ENCODE measurements at regions not wholly inside any gene's neighbourhood (a gene's known extent, or its start where the extent isn't known, plus 50 kb on each side); places are given as distances from the start of the nearest gene placed in this dataset.

DNA sequence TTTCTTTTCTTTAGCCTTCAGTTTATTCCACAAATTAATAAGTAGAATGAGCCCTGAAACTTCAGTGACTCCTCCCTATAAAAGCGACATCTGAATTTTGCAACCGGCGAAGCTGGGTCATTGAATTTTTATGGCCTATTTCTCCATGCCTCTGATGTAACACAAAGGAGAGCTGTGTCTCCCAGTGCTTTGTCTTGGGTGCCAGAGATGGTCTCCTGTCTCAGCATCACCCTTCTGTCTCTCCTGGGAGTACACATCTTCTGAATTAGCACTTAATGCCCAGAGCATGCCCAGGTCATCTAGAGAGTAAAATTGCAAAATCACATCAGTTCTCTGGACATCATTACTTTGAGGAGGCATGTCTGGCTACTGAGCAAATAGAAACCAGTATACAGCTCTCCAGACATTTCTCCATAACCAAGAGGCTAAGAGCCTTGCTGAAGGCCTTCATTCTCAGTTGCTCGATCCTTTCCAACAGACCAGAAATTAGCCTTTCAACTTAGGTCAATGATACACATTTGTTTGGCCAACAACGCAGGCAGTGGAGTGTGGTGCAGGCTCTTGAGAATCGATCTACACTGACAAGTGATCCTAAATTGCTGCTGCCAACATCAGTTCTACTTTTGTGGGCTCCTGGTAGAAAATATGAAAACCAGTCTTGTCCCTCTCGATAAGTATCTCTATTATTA lies 176.0 kb upstream of the FOXQ1 start:
- Mint-ChIP-seq H3K27ac (no peak overlapping the region), H3K9me3 (ENCODE audit: insufficient read depth) (no peaks in the 10 kb centered on the region), H3K4me3 (no peak overlapping the region), H3K27me3 (ENCODE audit: low read depth) (peaks cover 3% of the 10 kb centered on the region), H3K4me1 (ENCODE audit: low read depth) (no peaks in the 10 kb centered on the region), H3K36me3 (ENCODE audit: low read depth) (no peaks in the 10 kb centered on the region)
- ATAC-seq (no peak), DNase-seq (no peak)
- POLR2A ChIA-PET = no interaction called here
- CTCF ChIA-PET = no interaction called here

GRCh38 chr6:1131285-1132079 lies 180.4 kb upstream of the FOXQ1 start:
- CTCF ChIA-PET = no interaction called here

GRCh38 chr6:1130709-1131108 lies 181.2 kb upstream of the FOXQ1 start:
- Mint-ChIP-seq H3K9me3 (ENCODE audit: insufficient read depth) (no peaks in the 10 kb centered on the region), H3K4me3 (no peak overlapping the region), H3K36me3 (ENCODE audit: low read depth) (no peaks in the 10 kb centered on the region), H3K4me1 (ENCODE audit: low read depth) (no peaks in the 10 kb centered on the region), H3K27ac (no peak overlapping the region), H3K27me3 (ENCODE audit: low read depth) (peaks cover 2% of the 10 kb centered on the region)
- ChIA-PET POLR2A (no interaction called here), CTCF (no interaction called here)
- ATAC-seq (no peak), DNase-seq (no peak)

More at GRCh38 chr6:1131285-1132079, 180.4 kb upstream of the FOXQ1 start:
- Mint-ChIP-seq H3K36me3 (ENCODE audit: low read depth) (no peaks in the 10 kb centered on the region), H3K4me1 (ENCODE audit: low read depth) (no peaks in the 10 kb centered on the region), H3K27ac (no peak overlapping the region), H3K4me3 (no peak overlapping the region), H3K27me3 (ENCODE audit: low read depth) (peaks cover 2% of the 10 kb centered on the region), H3K9me3 (ENCODE audit: insufficient read depth) (no peaks in the 10 kb centered on the region)
- DNase-seq (no peak), ATAC-seq (no peak)
- POLR2A ChIA-PET = no interaction called here

- POLR2A ChIA-PET = no interaction called here
- Mint-ChIP-seq H3K4me1 (ENCODE audit: low read depth) (no peaks in the 10 kb centered on the region), H3K9me3 (ENCODE audit: insufficient read depth) (no peaks in the 10 kb centered on the region)
Measured at GRCh38 chr6:1129131-1129530, 182.8 kb upstream of the FOXQ1 start.

DNA sequence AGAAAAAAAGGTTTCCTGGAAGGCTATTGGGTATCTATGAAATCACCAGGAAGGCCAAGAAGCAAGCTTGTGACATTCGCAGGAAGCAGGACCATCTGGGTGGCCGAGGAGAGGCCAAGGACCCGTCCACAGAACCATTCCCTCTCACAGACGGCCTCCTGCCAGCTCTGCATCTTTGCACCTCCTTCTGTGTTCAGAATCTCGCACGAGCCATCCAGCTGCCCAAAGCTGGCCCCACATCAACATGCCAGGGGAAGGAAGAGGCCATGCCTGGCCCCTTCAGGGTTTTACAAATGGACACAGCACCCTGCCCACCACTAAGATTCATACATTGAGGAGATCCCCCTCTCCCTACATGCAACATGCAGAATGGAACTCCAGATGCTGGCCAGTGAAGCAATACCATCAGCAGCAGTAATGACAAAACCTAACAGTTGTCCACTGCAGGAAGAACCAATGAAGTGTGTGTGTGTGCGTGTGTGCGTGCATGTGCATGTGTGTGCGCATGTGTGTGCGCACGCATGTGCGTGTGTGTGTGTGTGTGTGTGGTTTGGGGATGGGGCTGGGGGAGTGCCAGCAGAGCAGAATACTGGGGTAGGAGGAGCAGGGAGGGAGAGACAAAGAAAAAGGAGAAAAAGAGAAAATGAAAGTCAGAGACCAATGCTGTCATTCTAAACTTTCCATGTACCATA lies 184.2 kb upstream of the FOXQ1 start:
- no peaks in the 10 kb centered on the region for H3K36me3 Mint-ChIP-seq (ENCODE audit: low read depth)
- DNase-seq (no peak), ATAC-seq (no peak)
- no peak overlapping the region for H3K4me3 Mint-ChIP-seq
- H3K9me3 Mint-ChIP-seq (ENCODE audit: insufficient read depth) = no peaks in the 10 kb centered on the region
- POLR2A ChIA-PET = no interaction called here
- H3K27me3 Mint-ChIP-seq (ENCODE audit: low read depth) = no peaks in the 10 kb centered on the region
- H3K4me1 Mint-ChIP-seq (ENCODE audit: low read depth) = no peaks in the 10 kb centered on the region
- CTCF ChIA-PET = no interaction called here
- no peak overlapping the region for H3K27ac Mint-ChIP-seq

More at GRCh38 chr6:1129131-1129530, 182.8 kb upstream of the FOXQ1 start:
- DNase-seq = no peak
- no peak overlapping the region for H3K27ac Mint-ChIP-seq
- no peak for ATAC-seq
- no peaks in the 10 kb centered on the region for H3K36me3 Mint-ChIP-seq (ENCODE audit: low read depth)
- H3K4me3 Mint-ChIP-seq = no peak overlapping the region
- CTCF ChIA-PET = interaction anchor here (0.8 kb wide), 1 partner anchor 332 kb away, joined by 3 read pairs; no protein-coding TSS in a partner anchor
- H3K27me3 Mint-ChIP-seq (ENCODE audit: low read depth) = no peaks in the 10 kb centered on the region

- Mint-ChIP-seq H3K9me3 (ENCODE audit: insufficient read depth) (no peaks in the 10 kb centered on the region), H3K27me3 (ENCODE audit: low read depth) (no peaks in the 10 kb centered on the region), H3K36me3 (ENCODE audit: low read depth) (no peaks in the 10 kb centered on the region), H3K4me3 (no peak overlapping the region), H3K4me1 (ENCODE audit: low read depth) (no peaks in the 10 kb centered on the region), H3K27ac (no peak overlapping the region)
- POLR2A ChIA-PET = no interaction called here
- ATAC-seq = no peak
- CTCF ChIA-PET = interaction anchor here (0.6 kb wide), 1 partner anchor 15 kb away, joined by 3 read pairs; no protein-coding TSS in a partner anchor
- no peak for DNase-seq
Measured at GRCh38 chr6:1127129-1127528, 184.8 kb upstream of the FOXQ1 start.

DNA sequence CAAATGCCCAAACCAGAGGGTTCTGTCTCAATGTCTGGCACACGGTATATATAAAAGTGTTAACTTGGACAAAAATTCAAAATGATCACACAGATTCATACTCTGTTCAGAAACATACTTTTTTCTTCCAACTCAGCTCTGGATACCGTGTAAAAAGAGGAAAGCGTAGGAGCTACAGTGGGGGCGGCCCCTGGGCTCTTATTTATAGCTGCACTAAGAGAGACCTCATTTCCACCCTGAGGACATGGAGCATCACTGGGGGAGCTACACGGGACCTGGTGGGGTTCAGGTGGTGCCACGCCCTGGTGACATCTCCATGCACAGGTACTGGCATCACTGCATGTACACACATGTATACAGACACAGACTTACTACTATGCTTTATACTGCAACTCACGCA lies 185.9 kb upstream of the FOXQ1 start:
- Mint-ChIP-seq H3K4me1 (ENCODE audit: low read depth) (no peaks in the 10 kb centered on the region), H3K4me3 (no peak overlapping the region), H3K27ac (no peak overlapping the region), H3K36me3 (ENCODE audit: low read depth) (no peaks in the 10 kb centered on the region), H3K27me3 (ENCODE audit: low read depth) (no peaks in the 10 kb centered on the region), H3K9me3 (ENCODE audit: insufficient read depth) (no peaks in the 10 kb centered on the region)
- ChIA-PET CTCF (no interaction called here), POLR2A (no interaction called here)
- DNase-seq (no peak), ATAC-seq (no peak)

DNA sequence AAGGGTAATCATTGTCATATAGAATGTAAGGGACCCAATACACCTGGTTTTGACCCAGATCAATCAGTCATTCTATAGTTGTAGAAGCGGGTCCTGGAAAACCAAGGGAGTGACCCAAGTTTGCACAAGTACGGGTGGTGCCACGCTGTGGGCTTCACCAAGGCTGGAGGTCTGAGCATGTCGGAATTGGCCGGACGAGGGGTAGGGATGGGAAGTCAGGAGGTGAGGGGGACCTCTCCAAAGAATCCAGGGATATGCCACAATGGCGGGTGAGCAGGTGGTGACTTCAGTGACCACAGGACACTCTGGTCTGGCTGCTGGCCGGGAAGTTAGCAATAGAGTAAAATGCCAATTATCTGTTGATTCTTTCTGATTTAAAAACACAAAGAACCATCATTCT lies 186.6 kb upstream of the FOXQ1 start:
- ATAC-seq = no peak
- no peak for DNase-seq
- Mint-ChIP-seq H3K27me3 (ENCODE audit: low read depth) (no peaks in the 10 kb centered on the region), H3K4me1 (ENCODE audit: low read depth) (no peaks in the 10 kb centered on the region), H3K4me3 (no peak overlapping the region), H3K36me3 (ENCODE audit: low read depth) (no peaks in the 10 kb centered on the region), H3K9me3 (ENCODE audit: insufficient read depth) (no peaks in the 10 kb centered on the region), H3K27ac (no peak overlapping the region)
- POLR2A ChIA-PET = no interaction called here
- CTCF ChIA-PET = no interaction called here

DNA sequence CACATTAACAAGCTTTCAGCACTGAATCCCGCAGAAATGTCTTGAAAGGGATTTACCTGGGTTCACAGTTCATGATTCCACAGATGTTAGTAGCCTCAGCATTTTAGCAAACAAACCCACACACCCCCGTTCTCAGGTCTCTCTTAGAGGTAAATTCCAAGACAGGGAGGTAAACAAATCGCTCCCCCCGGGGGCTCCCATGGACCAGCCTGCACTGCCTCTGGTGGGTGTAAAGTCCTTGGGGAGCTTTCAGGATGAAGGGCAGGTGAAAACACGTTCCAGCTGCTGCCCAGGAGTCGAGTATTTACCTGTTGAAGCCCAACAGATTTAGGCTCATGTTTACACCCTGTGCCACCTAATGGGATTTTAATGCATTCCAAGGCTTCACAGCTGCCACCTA lies 187.0 kb upstream of the FOXQ1 start:
- ChIA-PET POLR2A (no interaction called here), CTCF (no interaction called here)
- ATAC-seq = no peak
- no peak overlapping the region for H3K27ac Mint-ChIP-seq
- no peaks in the 10 kb centered on the region for H3K4me1 Mint-ChIP-seq (ENCODE audit: low read depth)
- H3K36me3 Mint-ChIP-seq (ENCODE audit: low read depth) = no peaks in the 10 kb centered on the region
- no peak for DNase-seq
- no peaks in the 10 kb centered on the region for H3K9me3 Mint-ChIP-seq (ENCODE audit: insufficient read depth)
- H3K27me3 Mint-ChIP-seq (ENCODE audit: low read depth) = no peaks in the 10 kb centered on the region
- no peak overlapping the region for H3K4me3 Mint-ChIP-seq

DNA sequence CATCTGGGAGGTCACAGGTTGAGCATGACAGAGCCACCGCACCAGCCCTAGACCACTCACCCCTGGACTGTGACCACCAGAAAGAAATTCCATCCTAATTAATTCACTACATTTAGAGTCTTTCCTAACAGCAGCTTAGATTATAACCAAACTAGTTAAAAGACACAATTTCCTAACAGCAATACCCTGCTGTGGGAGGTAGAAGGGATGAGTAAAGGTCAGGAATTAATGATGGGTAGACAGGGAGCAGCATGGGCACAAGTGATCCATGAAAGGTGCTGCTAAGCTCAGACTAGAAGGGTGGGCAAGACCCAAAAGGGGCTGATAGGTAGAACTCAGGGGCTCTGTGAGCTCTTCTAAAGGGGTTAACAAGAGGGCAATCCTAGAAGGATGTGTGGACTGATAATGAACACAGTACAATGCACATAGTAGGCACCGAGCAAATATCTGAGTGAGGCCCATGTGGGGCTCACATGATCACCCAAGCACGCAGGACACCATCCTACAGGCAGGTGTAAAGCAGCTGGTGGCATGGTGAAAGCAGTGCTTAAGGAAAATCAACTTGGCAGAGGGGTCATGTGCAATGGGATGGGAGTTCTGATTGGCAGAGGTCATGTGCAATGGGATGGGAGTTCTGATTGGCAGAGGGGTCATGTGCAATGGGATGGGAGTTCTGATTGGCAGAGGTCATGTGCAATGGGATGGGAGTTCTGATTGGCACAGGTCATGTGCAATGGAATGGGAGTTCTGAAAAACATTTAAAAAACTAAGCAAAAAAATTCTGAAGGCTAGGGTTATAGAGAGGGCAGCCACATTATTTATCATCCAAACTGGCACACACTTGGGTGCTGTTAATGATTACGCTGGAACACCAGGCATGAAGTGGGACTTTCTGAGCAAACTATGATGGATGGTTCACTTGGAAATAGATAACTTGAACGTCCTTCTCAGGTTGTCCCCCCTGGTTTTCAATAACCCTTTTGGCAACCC lies 188.2 kb upstream of the FOXQ1 start:
- Mint-ChIP-seq H3K4me1 (ENCODE audit: low read depth) (no peaks in the 10 kb centered on the region), H3K4me3 (no peak overlapping the region), H3K27ac (no peak overlapping the region), H3K36me3 (ENCODE audit: low read depth) (no peaks in the 10 kb centered on the region), H3K27me3 (ENCODE audit: low read depth) (no peaks in the 10 kb centered on the region), H3K9me3 (ENCODE audit: insufficient read depth) (no peaks in the 10 kb centered on the region)
- CTCF ChIA-PET = no interaction called here
- no peak for DNase-seq
- POLR2A ChIA-PET = no interaction called here
- ATAC-seq = no peak

GRCh38 chr6:1122083-1122482 lies 189.8 kb upstream of the FOXQ1 start:
- CTCF ChIA-PET = no interaction called here
- Mint-ChIP-seq H3K4me3 (no peak overlapping the region), H3K36me3 (ENCODE audit: low read depth) (no peaks in the 10 kb centered on the region), H3K27me3 (ENCODE audit: low read depth) (no peaks in the 10 kb centered on the region), H3K4me1 (ENCODE audit: low read depth) (no peaks in the 10 kb centered on the region), H3K9me3 (ENCODE audit: insufficient read depth) (no peaks in the 10 kb centered on the region), H3K27ac (no peak overlapping the region)
- DNase-seq (no peak), ATAC-seq (no peak)
- POLR2A ChIA-PET = no interaction called here
